Spleen (tissue), 7 donors: ENCODE measurements at regions not wholly inside any gene's neighbourhood (a gene's known extent, or its start where the extent isn't known, plus 50 kb on each side); places are given as distances from the start of the nearest gene placed in this dataset.

ENCODE experiments used
- POLR2AphosphoS5 ChIP-seq, 3 donors: sonication (generic); formaldehyde crosslinking; IDR thresholded peaks; one replicate each; pipeline ENCODE4 v1.5.1; 2017; ENCODE audit warnings: antibody characterized with exemption in 3 of 3
- TF ChIP-seq, protein P1 (sequence below), 11 experiments: fragments of 200-600 bp in 7 of 11; fragments of 450-650 bp in 4 of 11; sonication (generic) in 4 of 11; IDR thresholded peaks in 8 of 11; conservative IDR thresholded peaks in 3 of 11; 1 replicate in 7 of 11; 2 replicates in 4 of 11; pipeline versions ENCODE4 v1.4.0 to v1.8.0; 2016 to 2021; ENCODE audit warnings: antibody characterized with exemption in 11 of 11, inconsistent platforms in 4 of 11, mild to moderate bottlenecking in 1 of 11
- donor health status: DM: no; HTN: no; CAD: no; lungs with moderate emphysema.
- donor health status: DM: no; HTN: no; CAD: no.
- donor health status: DM: no; HTN: no; CAD: no.

DNA sequence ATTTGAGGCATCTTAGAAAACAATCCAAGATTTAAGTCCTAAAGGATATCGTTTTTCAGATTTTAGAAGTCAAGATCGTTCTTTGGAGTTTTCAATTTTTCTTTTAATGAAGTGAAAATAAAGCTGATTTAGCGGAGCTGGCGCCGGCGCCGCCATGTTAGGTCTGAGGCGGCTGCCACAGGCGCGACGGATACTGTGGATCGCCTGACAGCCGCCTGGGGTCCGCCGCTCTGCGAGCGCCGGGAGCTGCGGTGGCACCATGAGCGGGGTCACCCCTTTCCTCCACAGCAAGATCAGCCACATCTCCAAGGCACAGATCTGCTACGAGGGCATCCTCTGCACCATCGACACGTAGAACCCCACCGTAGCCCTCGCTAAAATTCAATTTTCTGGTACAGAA is 247.2 kb downstream of the GJA1 start:
- no peak for TF ChIP-seq POLR2AphosphoS5 (IDR thresholded peaks at IDR 0.05)
- TF ChIP-seq, protein P1, sequence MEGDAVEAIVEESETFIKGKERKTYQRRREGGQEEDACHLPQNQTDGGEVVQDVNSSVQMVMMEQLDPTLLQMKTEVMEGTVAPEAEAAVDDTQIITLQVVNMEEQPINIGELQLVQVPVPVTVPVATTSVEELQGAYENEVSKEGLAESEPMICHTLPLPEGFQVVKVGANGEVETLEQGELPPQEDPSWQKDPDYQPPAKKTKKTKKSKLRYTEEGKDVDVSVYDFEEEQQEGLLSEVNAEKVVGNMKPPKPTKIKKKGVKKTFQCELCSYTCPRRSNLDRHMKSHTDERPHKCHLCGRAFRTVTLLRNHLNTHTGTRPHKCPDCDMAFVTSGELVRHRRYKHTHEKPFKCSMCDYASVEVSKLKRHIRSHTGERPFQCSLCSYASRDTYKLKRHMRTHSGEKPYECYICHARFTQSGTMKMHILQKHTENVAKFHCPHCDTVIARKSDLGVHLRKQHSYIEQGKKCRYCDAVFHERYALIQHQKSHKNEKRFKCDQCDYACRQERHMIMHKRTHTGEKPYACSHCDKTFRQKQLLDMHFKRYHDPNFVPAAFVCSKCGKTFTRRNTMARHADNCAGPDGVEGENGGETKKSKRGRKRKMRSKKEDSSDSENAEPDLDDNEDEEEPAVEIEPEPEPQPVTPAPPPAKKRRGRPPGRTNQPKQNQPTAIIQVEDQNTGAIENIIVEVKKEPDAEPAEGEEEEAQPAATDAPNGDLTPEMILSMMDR (IDR thresholded peaks at IDR 0.05 in 8 of 11, conservative IDR thresholded peaks at IDR 0.05 in 3 of 11): no peak
